ENCODE measurements at regions not wholly inside any gene's neighbourhood (a gene's known extent, or its start where the extent isn't known, plus 50 kb on each side); places are given as distances from the start of the nearest gene placed in this dataset.

GRCh38 chr3:190252080-190252479 lies 70.2 kb downstream of the CLDN1 start:
- DNase-seq = no peak

- DNase-seq = no peak
Measured at GRCh38 chr3:190249414-190249813, 72.8 kb downstream of the CLDN1 start.

GRCh38 chr3:190242147-190242546 lies 80.1 kb downstream of the CLDN1 start:
- no peak for DNase-seq

DNA sequence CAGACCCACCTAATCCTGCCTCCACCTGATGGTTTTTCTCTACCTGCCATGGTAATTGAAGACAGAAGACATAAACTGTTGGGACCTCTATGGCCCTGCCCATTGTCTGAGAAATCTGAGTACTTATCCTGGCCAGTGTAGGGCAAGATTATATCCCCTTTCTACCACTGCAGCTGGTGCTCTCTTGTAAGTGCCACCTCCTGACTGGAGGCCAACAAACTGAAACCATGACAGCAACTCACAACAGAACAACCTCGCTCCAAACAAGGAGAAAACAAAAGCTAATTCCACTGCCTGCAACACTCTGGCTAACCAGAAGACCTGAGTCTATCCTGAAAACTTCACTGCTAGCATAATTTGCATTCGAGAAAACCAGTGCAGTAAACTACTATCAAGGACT lies 82.9 kb downstream of the CLDN1 start:
- DNase-seq = no peak

DNA sequence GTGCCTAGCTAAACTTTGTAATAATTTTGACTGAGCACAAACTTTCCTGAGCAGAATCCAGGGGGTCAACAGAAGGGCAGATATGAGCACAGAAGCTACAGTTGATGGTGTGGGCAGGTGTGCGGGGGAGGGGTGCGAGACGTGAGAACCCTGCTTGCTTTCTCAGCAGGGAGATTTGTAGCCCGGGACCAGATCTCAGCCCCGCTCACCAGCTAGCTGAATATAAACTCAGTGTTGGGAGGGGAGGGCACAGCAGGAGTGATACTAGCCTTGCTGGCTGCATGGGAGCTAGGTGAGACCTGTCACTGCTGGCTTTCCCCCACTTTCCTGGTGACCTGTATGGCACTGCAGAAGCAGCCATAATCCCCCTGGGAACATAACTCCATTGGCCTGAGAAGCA lies 83.4 kb downstream of the CLDN1 start:
- no peak for DNase-seq

DNA sequence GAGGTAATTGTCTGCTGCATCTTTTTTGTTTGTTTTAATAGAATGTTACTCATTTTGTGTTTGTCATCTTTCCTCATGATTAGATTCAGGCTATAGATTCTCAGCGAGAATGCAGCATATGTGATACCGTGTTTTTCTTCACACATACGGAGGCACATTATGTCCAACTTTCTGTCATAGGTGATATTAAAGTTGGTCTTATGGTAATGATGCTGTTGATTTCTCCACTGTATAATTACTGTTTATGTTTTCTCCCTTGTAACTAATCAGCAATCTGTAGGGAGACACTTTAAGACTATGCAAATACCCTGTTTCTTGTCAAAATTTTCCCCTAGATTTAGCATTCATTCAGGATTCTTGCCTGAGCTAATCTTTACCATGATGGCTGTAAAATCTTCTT lies 87.6 kb downstream of the CLDN1 start:
- DNase-seq = no peak

- DNase-seq = no peak
Measured at GRCh38 chr3:190229632-190230424, 92.4 kb downstream of the CLDN1 start.

- DNase-seq = no peak
Measured at GRCh38 chr3:190227064-190227463, 95.2 kb downstream of the CLDN1 start.

GRCh38 chr3:190224863-190225692 lies 97.2 kb downstream of the CLDN1 start:
- DNase-seq = peak in 1 of 51 donors; percentile 17

DNA sequence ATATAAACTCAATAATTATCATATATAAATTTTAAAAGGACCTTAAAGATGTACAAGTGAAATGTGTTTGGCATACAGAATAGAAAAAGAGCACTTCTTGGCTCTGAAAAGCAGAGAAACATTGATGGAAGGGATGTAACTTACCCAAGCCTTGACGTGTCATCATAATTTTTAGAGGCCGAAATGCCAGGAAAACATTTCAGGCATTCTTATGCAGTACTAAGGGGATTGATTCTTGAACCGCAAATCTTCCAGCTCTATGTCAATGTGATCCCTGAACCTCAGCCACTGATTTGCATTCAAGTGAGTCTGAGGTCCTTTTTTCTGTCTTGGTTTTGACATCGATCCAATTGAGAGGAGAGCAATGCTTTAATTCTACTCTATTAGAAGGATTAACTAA lies 97.8 kb downstream of the CLDN1 start:
- DNase-seq = no peak

DNA sequence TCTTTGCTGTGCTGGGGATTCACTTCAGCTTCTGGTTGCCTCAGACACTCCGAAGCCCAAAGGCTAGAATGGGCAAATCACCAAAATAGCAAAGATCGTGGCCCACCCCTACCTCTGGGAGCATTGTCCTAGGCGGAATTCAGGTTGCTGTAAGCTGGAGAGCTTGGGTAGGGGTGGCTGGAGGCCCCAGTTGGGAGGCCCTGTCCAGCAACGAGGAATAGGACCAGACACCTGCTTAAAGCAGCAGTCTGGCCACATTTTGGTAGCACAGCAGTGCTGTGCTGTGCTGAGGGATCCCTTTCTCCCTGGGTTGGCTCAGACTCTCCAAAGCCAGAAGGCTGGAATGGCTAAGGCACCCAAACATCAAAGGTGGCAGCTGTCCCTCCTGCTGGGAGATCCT lies 99.3 kb downstream of the CLDN1 start:
- DNase-seq = no peak

DNA sequence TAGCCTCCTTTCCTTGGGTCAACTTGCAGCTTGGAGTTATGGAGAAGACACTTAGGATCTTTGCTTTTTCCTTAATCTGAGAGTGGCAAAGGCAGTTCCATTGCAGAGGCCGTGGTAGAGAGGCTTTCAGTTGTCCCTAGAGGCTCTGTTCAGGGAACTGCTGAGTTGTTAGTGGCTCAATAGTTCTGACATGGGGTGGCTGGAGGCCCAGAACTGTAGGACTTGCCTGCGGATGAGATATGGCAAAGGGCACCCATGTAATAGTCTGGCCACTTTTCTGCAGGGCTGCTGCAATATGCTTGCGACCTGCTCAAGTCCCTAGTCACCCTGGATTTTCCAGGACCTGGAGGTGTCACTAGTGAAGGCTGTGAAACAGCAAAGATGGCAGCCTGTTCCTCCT lies 99.9 kb downstream of the CLDN1 start:
- no peak for DNase-seq

- DNase-seq = no peak
Measured at GRCh38 chr3:190220362-190220761, 99.7 kb upstream of the P3H2 start.

DNA sequence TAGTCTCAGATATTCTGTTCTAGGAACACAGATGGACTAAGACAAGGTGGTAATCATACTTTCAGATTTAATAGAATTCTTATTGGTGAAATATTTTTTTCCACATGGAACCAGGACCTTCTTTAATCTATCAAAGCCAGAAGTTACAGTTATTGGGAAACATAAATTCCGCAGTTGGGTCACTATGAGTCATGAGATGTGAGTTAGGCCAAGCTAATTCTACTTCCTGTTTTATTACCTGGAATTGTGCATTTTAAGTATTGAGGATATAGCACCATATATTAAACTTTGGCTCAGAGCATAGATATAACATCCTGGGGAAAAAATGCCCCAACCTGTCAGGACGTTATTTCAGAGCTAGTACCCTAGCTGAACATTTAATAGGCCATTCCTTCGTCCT lies 96.4 kb upstream of the P3H2 start:
- no peak for DNase-seq

- DNase-seq = no peak
Measured at GRCh38 chr3:190213727-190214126, 93.0 kb upstream of the P3H2 start.

GRCh38 chr3:190210608-190211007 lies 89.9 kb upstream of the P3H2 start:
- no peak for DNase-seq

- DNase-seq = no peak
Measured at GRCh38 chr3:190209533-190209932, 88.8 kb upstream of the P3H2 start.

GRCh38 chr3:190208196-190208595 lies 87.5 kb upstream of the P3H2 start:
- DNase-seq = no peak

- DNase-seq = no peak
Measured at GRCh38 chr3:190205739-190206138, 85.0 kb upstream of the P3H2 start.

DNA sequence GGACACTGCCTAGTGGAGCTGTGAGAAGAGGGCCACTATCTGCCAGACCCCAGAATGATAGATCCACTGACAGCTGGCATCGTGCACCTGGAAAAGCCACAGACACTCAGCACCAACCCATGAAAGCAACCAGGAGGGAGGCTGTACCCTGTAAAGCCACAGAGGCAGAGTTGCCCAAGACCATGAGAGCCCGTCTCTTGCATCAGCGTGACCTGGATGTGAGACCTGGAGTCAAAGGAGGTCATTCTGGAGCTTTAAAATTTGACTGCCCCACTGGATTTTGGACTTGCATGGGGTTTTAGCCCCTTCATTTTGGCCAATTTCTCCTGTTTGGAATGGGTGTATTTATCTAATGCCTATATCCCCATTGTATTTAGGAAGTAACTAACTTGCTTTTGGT lies 83.5 kb upstream of the P3H2 start:
- no peak for DNase-seq

DNA sequence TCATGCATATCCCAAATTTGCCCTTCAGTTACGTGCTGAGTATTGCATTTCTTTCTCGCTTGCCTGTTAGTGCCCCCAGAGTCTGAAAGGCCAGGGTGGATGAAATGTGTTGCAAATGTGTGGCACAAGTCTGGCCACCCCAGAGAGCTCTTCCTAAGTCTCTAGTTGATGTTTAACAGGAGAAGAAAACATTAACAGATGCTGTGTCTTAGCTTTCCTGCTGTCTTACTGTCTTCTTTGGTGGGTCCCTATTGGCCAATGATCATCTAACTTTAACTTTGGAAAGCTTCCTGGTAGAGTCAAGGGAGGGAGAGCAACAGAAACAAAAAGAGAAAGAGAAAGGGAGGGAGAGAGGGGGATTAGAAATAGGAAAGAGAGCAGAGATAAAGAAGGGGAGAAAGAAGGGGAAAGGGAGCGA lies 76.7 kb upstream of the P3H2 start:
- no peak for DNase-seq

DNA sequence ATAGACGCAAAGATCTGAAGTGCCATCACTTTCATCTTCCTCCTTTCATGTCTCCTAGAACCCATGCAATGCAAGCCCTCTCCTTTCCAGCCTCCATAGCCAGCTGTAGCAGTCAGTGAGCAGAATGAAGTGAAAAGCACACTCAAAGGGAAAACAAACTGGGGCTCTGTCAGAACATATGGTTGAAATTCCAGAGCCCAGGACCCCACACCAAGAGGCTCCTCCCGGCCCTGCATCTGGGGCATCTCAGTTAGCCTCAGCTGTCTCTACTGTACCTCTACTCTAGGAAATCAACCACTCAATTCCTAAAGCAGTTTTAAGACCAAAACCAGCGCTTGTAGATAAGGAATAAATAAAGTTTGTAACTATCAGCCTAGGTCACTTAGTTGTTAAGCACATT lies 73.8 kb upstream of the P3H2 start:
- DNase-seq = no peak

- no peak for DNase-seq
Measured at GRCh38 chr3:190193210-190193609, 72.5 kb upstream of the P3H2 start.
